ENCODE measurements at regions not wholly inside any gene's neighbourhood (a gene's known extent, or its start where the extent isn't known, plus 50 kb on each side); places are given as distances from the start of the nearest gene placed in this dataset.

DNA sequence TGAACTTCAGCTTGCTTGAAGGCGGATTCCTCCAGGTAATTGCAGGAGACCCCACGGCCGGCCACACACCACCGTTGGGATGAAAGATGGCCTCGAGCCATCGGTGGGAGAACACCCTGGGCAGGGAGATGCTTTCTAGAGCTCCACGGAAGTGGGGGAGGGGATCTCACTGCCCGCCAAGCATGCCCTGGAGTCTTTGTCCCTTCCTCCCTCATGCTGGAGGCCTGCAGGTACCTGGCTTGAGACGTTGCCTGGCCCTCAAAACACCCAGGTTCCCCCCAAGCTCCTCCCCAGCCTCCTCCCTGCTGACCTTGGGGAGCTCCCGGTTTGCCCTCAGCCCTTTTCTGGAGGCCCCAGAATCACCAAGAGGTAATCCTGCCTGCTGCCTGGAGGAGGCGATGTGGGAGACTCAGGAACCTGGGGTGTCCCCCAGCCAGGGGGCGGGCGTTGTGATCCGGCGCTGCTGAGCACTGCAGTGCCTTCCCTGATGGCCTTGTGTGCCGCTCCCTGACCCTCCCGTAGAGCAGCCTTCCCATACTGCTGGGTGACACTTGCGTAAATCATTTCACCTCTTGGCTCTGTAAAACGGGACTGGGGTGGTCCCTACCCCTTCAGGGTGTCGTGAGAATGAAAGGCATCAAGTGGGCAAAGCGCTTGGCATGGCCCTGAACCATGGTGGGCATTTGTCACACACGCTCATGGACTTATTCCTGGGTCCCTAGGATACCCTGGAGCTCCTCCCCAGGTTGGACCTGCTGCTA is 91.4 kb downstream of the CEBPB start:
- no peak for TF ChIP-seq EZH2phosphoT487 (IDR thresholded peaks at IDR 0.05; ENCODE audit: low read length)
- TF ChIP-seq, protein P1, sequence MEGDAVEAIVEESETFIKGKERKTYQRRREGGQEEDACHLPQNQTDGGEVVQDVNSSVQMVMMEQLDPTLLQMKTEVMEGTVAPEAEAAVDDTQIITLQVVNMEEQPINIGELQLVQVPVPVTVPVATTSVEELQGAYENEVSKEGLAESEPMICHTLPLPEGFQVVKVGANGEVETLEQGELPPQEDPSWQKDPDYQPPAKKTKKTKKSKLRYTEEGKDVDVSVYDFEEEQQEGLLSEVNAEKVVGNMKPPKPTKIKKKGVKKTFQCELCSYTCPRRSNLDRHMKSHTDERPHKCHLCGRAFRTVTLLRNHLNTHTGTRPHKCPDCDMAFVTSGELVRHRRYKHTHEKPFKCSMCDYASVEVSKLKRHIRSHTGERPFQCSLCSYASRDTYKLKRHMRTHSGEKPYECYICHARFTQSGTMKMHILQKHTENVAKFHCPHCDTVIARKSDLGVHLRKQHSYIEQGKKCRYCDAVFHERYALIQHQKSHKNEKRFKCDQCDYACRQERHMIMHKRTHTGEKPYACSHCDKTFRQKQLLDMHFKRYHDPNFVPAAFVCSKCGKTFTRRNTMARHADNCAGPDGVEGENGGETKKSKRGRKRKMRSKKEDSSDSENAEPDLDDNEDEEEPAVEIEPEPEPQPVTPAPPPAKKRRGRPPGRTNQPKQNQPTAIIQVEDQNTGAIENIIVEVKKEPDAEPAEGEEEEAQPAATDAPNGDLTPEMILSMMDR (IDR thresholded peaks at IDR 0.05; ENCODE audit: low read length): no peak
- TF ChIP-seq EZH2 (optimal IDR thresholded peaks at IDR 0.05; ENCODE audit: low read depth, low read length): no peak

DNA sequence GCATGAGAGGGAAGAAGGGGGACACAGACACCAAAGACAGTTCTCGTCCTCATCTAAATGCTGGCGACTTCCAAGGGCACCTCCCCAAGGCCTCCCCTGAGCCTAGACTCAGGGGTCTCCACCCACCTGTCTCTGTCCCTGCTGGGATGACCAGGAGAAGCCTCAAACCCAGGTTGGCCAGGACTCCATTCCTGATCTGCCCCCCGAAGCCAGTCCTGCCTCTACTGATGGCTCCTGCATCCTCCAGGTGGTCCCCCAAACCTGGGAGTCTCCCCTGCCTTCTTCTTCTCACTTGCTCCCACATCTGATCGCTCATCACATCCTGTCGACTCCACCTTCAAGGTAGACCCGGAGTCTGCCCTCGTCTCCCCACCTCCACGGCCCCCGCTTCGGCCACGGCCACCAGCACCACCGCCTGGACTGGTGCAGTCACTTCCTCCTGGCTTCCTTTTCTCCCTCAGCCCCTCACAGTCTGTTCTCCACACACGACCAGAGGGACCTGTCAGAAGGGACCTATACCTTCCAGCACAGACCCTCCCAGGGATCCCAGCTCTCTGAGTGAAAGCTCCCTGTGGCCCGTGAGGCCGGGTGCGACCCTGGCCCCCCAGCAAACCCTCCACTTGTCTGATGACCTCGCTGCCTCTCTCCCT is 92.1 kb downstream of the CEBPB start:
- Histone ChIP-seq H3K4me2 (ENCODE audit: low read depth, low read length) (no peak overlapping the region), H3K9me3 (replicated peaks; ENCODE audit: insufficient read depth, low read length) (no peaks in the 10 kb centered on the region), H3K27me3 (replicated peaks; ENCODE audit: insufficient read depth, low read length) (peaks cover 92% of the 10 kb centered on the region), H3K27ac (ENCODE audit: low read length) (no peak overlapping the region), H3K9ac (ENCODE audit: low read length) (no peak overlapping the region), H3K4me3 (ENCODE audit: low read length) (no peak overlapping the region), H3F3A (ENCODE audit: insufficient read depth, low read length) (no peaks in the 10 kb centered on the region), H3K79me2 (ENCODE audit: low read length) (no peaks in the 10 kb centered on the region), H4K20me1 (ENCODE audit: insufficient read depth, low read length) (no peaks in the 10 kb centered on the region), H3K9me2 (replicated peaks; ENCODE audit: insufficient read depth, low read length) (no peaks in the 10 kb centered on the region), H2AFZ (ENCODE audit: low read length) (no peak overlapping the region), H3K36me3 (replicated peaks; ENCODE audit: insufficient read depth, low read length) (no peaks in the 10 kb centered on the region), H3K4me1 (ENCODE audit: low read length) (no peaks in the 10 kb centered on the region)
- TF ChIP-seq EZH2 (optimal IDR thresholded peaks at IDR 0.05; ENCODE audit: low read depth, low read length) (no peak), EZH2phosphoT487 (IDR thresholded peaks at IDR 0.05; ENCODE audit: low read length) (no peak)
- TF ChIP-seq, protein P1 (IDR thresholded peaks at IDR 0.05; ENCODE audit: low read length): no peak
- no peak for DNase-seq

More for the DNA sequence above, 91.4 kb downstream of the CEBPB start:
- H3F3A ChIP-seq (ENCODE audit: insufficient read depth, low read length): no peaks in the 10 kb centered on the region
- no peak overlapping the region for H3K27ac ChIP-seq (ENCODE audit: low read length)
- H3K4me3 ChIP-seq (ENCODE audit: low read length): no peak overlapping the region
- no peaks in the 10 kb centered on the region for H3K4me1 ChIP-seq (ENCODE audit: low read length)
- no peak overlapping the region for H3K9ac ChIP-seq (ENCODE audit: low read length)
- no peaks in the 10 kb centered on the region for H4K20me1 ChIP-seq (ENCODE audit: insufficient read depth, low read length)
- H3K9me3 ChIP-seq (replicated peaks; ENCODE audit: insufficient read depth, low read length): no peaks in the 10 kb centered on the region
- no peak overlapping the region for H2AFZ ChIP-seq (ENCODE audit: low read length)
- peaks cover 94% of the 10 kb centered on the region for H3K27me3 ChIP-seq (replicated peaks; ENCODE audit: insufficient read depth, low read length)
- peak; percentile 10 for DNase-seq
- H3K9me2 ChIP-seq (replicated peaks; ENCODE audit: insufficient read depth, low read length): no peaks in the 10 kb centered on the region
- no peaks in the 10 kb centered on the region for H3K36me3 ChIP-seq (replicated peaks; ENCODE audit: insufficient read depth, low read length)
- no peaks in the 10 kb centered on the region for H3K79me2 ChIP-seq (ENCODE audit: low read length)
- H3K4me2 ChIP-seq (ENCODE audit: low read depth, low read length): no peak overlapping the region

DNA sequence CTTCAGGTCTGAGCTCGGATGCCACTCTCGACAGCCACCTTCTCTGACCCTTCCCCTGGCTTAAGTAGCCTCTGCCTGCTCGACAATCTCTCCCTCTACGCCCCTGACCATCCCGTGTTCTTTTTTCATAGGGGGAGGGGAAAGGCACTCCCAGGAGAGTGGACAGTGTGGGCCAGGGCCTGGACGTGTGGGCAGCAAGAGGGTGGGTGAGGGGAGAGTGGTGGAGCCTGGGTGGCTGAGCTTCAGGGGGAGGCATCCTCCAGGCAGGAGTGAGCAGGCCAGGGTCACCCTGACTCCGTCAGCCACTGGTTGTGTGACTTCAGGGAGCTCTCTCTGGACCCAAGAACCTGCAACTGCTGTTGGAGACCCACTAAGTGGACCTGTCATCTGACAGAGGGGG is 92.7 kb downstream of the CEBPB start:
- H3K9me2 ChIP-seq (replicated peaks; ENCODE audit: insufficient read depth, low read length): no peaks in the 10 kb centered on the region
- H2AFZ ChIP-seq (ENCODE audit: low read length): no peak overlapping the region
- H3K36me3 ChIP-seq (replicated peaks; ENCODE audit: insufficient read depth, low read length): no peaks in the 10 kb centered on the region
- H4K20me1 ChIP-seq (ENCODE audit: insufficient read depth, low read length): no peaks in the 10 kb centered on the region
- H3K79me2 ChIP-seq (ENCODE audit: low read length): no peaks in the 10 kb centered on the region
- no peaks in the 10 kb centered on the region for H3K9me3 ChIP-seq (replicated peaks; ENCODE audit: insufficient read depth, low read length)
- no peak for DNase-seq
- TF ChIP-seq EZH2 (optimal IDR thresholded peaks at IDR 0.05; ENCODE audit: low read depth, low read length) (no peak), EZH2phosphoT487 (IDR thresholded peaks at IDR 0.05; ENCODE audit: low read length) (no peak)
- TF ChIP-seq, protein P1 (IDR thresholded peaks at IDR 0.05; ENCODE audit: low read length): no peak
- no peak overlapping the region for H3K9ac ChIP-seq (ENCODE audit: low read length)
- H3K4me2 ChIP-seq (ENCODE audit: low read depth, low read length): no peak overlapping the region
- no peak overlapping the region for H3K4me3 ChIP-seq (ENCODE audit: low read length)
- peaks cover 92% of the 10 kb centered on the region for H3K27me3 ChIP-seq (replicated peaks; ENCODE audit: insufficient read depth, low read length)
- no peaks in the 10 kb centered on the region for H3K4me1 ChIP-seq (ENCODE audit: low read length)
- H3K27ac ChIP-seq (ENCODE audit: low read length): no peak overlapping the region
- no peaks in the 10 kb centered on the region for H3F3A ChIP-seq (ENCODE audit: insufficient read depth, low read length)
